ENCODE measurements at regions not wholly inside any gene's neighbourhood (a gene's known extent, or its start where the extent isn't known, plus 50 kb on each side); places are given as distances from the start of the nearest gene placed in this dataset.

DNA sequence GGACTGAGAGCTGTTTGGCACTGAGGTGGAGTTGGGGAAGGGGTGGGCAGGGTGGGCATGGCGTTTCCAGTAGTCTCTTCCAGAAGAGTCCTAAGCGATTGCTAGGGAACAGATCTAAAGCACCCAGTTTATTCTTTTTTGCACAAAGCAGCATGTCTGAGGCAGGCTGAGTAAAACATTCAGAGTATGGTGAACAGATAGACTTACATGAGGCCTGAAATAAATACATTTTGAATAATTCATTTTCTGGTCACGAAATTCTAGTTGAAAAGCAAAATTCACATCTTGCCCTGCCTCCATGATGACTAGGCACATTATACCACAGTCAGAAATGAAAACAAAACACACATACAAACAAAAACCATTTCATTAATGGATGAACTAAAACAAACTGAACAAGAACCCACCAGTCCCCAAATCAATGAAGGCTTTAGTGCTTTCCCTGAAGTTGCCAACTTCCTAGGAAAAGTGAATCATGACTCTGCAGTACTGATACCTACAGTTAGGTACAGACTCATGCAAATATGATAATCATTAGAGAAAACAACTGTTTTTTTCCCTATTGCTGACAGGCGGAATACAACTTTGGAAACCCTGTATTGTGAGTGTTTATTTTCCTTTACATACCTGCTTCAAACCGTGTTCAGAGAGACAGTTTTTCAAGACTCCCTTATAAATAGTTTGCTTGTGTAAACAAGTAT is 702.9 kb upstream of the POU3F2 start:
- Mint-ChIP-seq H3K4me1 (no peaks in the 10 kb centered on the region), H3K4me3 (no peak overlapping the region)

DNA sequence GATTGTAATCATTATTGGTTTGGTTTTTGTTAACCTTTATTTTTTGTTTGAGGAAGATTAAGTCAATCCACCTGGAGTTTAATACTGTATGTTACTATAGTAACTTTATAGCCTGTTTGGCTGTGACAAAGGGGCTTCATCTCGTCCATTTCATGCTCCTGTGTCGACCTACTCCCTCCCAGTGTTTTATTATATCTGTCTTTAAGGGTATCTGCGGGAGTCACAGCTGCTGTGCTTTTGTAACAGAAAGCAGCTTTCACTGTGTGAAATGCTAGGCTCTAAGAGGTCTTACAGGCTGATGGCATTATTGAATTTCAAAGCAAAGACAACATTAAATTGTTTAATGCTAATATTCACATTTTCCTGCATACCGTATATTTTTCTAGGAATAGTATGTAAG is 698.0 kb upstream of the POU3F2 start:
- Mint-ChIP-seq H3K27me3 (no peaks in the 10 kb centered on the region), H3K36me3 (ENCODE audit: low read depth) (no peaks in the 10 kb centered on the region), H3K9me3 (no peaks in the 10 kb centered on the region), H3K27ac (no peak overlapping the region), H3K4me3 (no peak overlapping the region), H3K4me1 (no peaks in the 10 kb centered on the region)
- DNase-seq = no peak
- intact Hi-C loops (cut with micrococcal nuclease) = no loop called here

More for the DNA sequence above, 702.9 kb upstream of the POU3F2 start:
- H3K9me3 Mint-ChIP-seq = no peaks in the 10 kb centered on the region
- H3K27ac Mint-ChIP-seq = no peak overlapping the region
- H3K27me3 Mint-ChIP-seq = no peaks in the 10 kb centered on the region
- intact Hi-C loops (cut with micrococcal nuclease) = no loop called here
- no peaks in the 10 kb centered on the region for H3K36me3 Mint-ChIP-seq (ENCODE audit: low read depth)
- no peak for DNase-seq

GRCh38 chr6:98137391-98137790 is 697.0 kb upstream of the POU3F2 start:
- Mint-ChIP-seq H3K27ac (no peak overlapping the region), H3K4me1 (no peaks in the 10 kb centered on the region), H3K4me3 (no peak overlapping the region), H3K27me3 (no peaks in the 10 kb centered on the region), H3K36me3 (ENCODE audit: low read depth) (no peaks in the 10 kb centered on the region), H3K9me3 (no peaks in the 10 kb centered on the region)
- no peak for DNase-seq
- intact Hi-C loops (cut with micrococcal nuclease) = no loop called here

- intact Hi-C loops (cut with micrococcal nuclease) = no loop called here
- no peak overlapping the region for H3K27ac Mint-ChIP-seq
Observed at GRCh38 chr6:98142839-98143238, 691.5 kb upstream of the POU3F2 start.

DNA sequence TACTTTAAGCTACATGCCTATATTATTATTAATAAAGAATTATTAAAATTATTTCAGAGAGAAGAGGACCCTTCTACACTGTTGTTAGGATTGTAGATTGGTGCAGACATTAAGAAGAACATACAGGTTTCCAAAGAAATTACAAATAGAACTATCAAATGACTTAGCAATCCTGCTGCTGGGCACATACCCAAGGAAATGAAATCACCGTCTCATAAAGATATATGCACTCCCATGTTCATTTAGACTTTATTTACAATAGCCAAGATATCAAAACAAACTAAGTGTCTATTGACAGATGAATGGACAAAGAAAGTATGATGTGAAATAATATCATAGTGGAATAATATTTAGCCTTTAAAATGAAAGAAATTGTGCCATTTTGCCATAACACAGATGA is 687.7 kb upstream of the POU3F2 start:
- Mint-ChIP-seq H3K27ac (no peak overlapping the region), H3K36me3 (ENCODE audit: low read depth) (no peaks in the 10 kb centered on the region), H3K4me3 (no peak overlapping the region), H3K27me3 (no peaks in the 10 kb centered on the region), H3K9me3 (no peaks in the 10 kb centered on the region), H3K4me1 (no peaks in the 10 kb centered on the region)
- no peak for DNase-seq
- intact Hi-C loops (cut with micrococcal nuclease) = no loop called here

More at GRCh38 chr6:98142839-98143238, 691.5 kb upstream of the POU3F2 start:
- Mint-ChIP-seq H3K36me3 (ENCODE audit: low read depth) (no peaks in the 10 kb centered on the region), H3K4me3 (no peak overlapping the region), H3K9me3 (no peaks in the 10 kb centered on the region), H3K4me1 (no peaks in the 10 kb centered on the region), H3K27me3 (no peaks in the 10 kb centered on the region)
- DNase-seq = no peak

- intact Hi-C loops (cut with micrococcal nuclease) = no loop called here
- no peak for DNase-seq
- Mint-ChIP-seq H3K9me3 (peaks cover 3% of the 10 kb centered on the region), H3K4me3 (no peak overlapping the region), H3K4me1 (no peaks in the 10 kb centered on the region), H3K27ac (no peak overlapping the region), H3K27me3 (no peaks in the 10 kb centered on the region), H3K36me3 (ENCODE audit: low read depth) (no peaks in the 10 kb centered on the region)
Observed at GRCh38 chr6:98156580-98156979, 677.8 kb upstream of the POU3F2 start.

- Mint-ChIP-seq H3K4me3 (no peak overlapping the region), H3K9me3 (peaks cover 3% of the 10 kb centered on the region), H3K27me3 (no peaks in the 10 kb centered on the region), H3K27ac (no peak overlapping the region), H3K4me1 (no peaks in the 10 kb centered on the region), H3K36me3 (ENCODE audit: low read depth) (no peaks in the 10 kb centered on the region)
- DNase-seq = no peak
- intact Hi-C loops (cut with micrococcal nuclease) = no loop called here
Observed at GRCh38 chr6:98179606-98180005, 654.8 kb upstream of the POU3F2 start.

DNA sequence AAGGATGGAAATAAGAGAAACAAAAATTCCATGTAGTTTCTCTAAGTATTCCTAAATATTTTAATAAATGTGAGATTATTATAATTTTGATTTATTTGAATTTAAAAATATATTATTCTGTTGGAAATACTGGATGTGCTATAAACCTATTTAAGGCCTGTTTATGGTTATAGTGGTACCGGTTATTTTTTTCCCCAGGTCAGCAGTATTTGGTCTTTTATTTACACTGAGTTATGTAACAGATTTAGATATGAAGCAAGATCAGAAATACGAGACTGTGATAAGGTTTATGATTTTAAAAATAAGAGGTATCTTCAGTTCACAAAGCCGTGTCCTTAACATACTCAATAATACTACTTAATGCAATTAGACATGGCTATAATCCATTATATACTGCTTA is 634.3 kb upstream of the POU3F2 start:
- Mint-ChIP-seq H3K36me3 (ENCODE audit: low read depth) (no peaks in the 10 kb centered on the region), H3K4me1 (no peaks in the 10 kb centered on the region)

GRCh38 chr6:98203170-98203806 is 631.1 kb upstream of the POU3F2 start:
- Mint-ChIP-seq H3K27me3 (no peaks in the 10 kb centered on the region), H3K4me3 (no peak overlapping the region), H3K27ac (no peak overlapping the region), H3K36me3 (ENCODE audit: low read depth) (no peaks in the 10 kb centered on the region), H3K4me1 (no peaks in the 10 kb centered on the region), H3K9me3 (no peaks in the 10 kb centered on the region)
- DNase-seq = no peak
- intact Hi-C loops (cut with micrococcal nuclease) = no loop called here

More for the DNA sequence above, 634.3 kb upstream of the POU3F2 start:
- H3K9me3 Mint-ChIP-seq = no peaks in the 10 kb centered on the region
- H3K27me3 Mint-ChIP-seq = no peaks in the 10 kb centered on the region
- DNase-seq = no peak
- intact Hi-C loops (cut with micrococcal nuclease) = no loop called here
- H3K4me3 Mint-ChIP-seq = no peak overlapping the region
- H3K27ac Mint-ChIP-seq = no peak overlapping the region

GRCh38 chr6:98212468-98212867 is 621.9 kb upstream of the POU3F2 start:
- no peak for DNase-seq
- H3K27ac Mint-ChIP-seq = no peak overlapping the region
- no peak overlapping the region for H3K4me3 Mint-ChIP-seq
- no peaks in the 10 kb centered on the region for H3K36me3 Mint-ChIP-seq (ENCODE audit: low read depth)
- intact Hi-C loops (cut with micrococcal nuclease) = no loop called here
- H3K27me3 Mint-ChIP-seq = no peaks in the 10 kb centered on the region
- H3K9me3 Mint-ChIP-seq = no peaks in the 10 kb centered on the region
- no peaks in the 10 kb centered on the region for H3K4me1 Mint-ChIP-seq

DNA sequence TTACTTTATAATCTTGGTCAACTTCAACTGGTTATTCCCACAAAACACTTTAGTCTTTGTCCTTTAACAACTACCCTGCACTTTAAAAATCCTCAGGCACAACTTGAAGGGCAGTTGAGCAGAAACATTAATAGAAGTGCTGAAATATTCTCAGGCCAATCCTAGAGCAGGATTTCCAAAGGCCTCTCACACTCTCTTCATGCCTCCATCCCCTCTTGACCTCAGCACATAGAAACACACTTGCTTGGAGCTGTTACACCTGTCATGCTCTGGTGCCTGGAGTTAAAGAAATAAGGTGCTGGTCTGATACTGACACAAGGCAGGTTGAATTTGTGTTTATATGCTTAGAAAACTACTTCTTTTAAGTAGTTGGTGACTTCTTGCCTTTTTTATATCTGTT is 618.8 kb upstream of the POU3F2 start:
- Mint-ChIP-seq H3K4me1 (no peaks in the 10 kb centered on the region), H3K27me3 (no peaks in the 10 kb centered on the region), H3K27ac (no peak overlapping the region), H3K36me3 (ENCODE audit: low read depth) (no peaks in the 10 kb centered on the region), H3K4me3 (no peak overlapping the region), H3K9me3 (no peaks in the 10 kb centered on the region)
- no peak for DNase-seq
- intact Hi-C loops (cut with micrococcal nuclease) = no loop called here

- no peaks in the 10 kb centered on the region for H3K36me3 Mint-ChIP-seq (ENCODE audit: low read depth)
- no peak overlapping the region for H3K4me3 Mint-ChIP-seq
- H3K27ac Mint-ChIP-seq = no peak overlapping the region
- H3K9me3 Mint-ChIP-seq = peaks cover 9% of the 10 kb centered on the region
- no peaks in the 10 kb centered on the region for H3K4me1 Mint-ChIP-seq
- DNase-seq = no peak
- H3K27me3 Mint-ChIP-seq = no peaks in the 10 kb centered on the region
- intact Hi-C loops (cut with micrococcal nuclease) = no loop called here
Observed at GRCh38 chr6:98230250-98230649, 604.1 kb upstream of the POU3F2 start.

GRCh38 chr6:98239057-98239456 is 595.3 kb upstream of the POU3F2 start:
- H3K27me3 Mint-ChIP-seq = no peaks in the 10 kb centered on the region
- H3K4me1 Mint-ChIP-seq = no peaks in the 10 kb centered on the region
- DNase-seq = no peak
- peaks cover 13% of the 10 kb centered on the region for H3K9me3 Mint-ChIP-seq
- H3K4me3 Mint-ChIP-seq = no peak overlapping the region
- intact Hi-C loops (cut with micrococcal nuclease) = no loop called here
- H3K36me3 Mint-ChIP-seq (ENCODE audit: low read depth) = no peaks in the 10 kb centered on the region
- no peak overlapping the region for H3K27ac Mint-ChIP-seq

- intact Hi-C loops (cut with micrococcal nuclease) = no loop called here
- Mint-ChIP-seq H3K4me3 (no peak overlapping the region), H3K4me1 (no peaks in the 10 kb centered on the region), H3K9me3 (no peaks in the 10 kb centered on the region), H3K27me3 (no peaks in the 10 kb centered on the region), H3K27ac (no peak overlapping the region), H3K36me3 (ENCODE audit: low read depth) (no peaks in the 10 kb centered on the region)
- DNase-seq = no peak
Observed at GRCh38 chr6:98241630-98242029, 592.7 kb upstream of the POU3F2 start.

DNA sequence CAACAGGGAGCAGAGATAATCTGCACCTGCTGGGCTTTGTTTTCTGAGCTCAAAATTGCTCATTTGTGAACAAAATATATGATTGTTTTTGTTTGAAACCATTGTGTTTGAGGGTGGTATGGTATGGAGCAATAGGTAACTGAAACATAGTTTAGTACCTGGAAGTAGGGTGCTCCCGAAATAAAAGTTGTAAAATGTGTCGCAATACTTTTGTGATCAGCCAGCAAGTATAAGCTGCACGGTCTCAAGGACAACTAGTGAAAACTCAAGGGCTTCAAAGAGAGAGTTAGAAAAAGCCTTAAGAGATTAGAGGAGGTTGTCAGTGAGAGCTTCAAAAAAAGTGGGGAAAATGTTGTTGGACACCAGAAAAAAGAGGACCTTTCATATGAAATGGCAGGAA is 579.8 kb upstream of the POU3F2 start:
- no peak for DNase-seq
- no peaks in the 10 kb centered on the region for H3K27me3 Mint-ChIP-seq
- no peaks in the 10 kb centered on the region for H3K9me3 Mint-ChIP-seq
- H3K4me1 Mint-ChIP-seq = no peaks in the 10 kb centered on the region
- no peaks in the 10 kb centered on the region for H3K36me3 Mint-ChIP-seq (ENCODE audit: low read depth)
- H3K4me3 Mint-ChIP-seq = no peak overlapping the region
- no peak overlapping the region for H3K27ac Mint-ChIP-seq
- intact Hi-C loops (cut with micrococcal nuclease) = no loop called here
